Neural cell (in vitro differentiated cells): ENCODE measurements at regions not wholly inside any gene's neighbourhood (a gene's known extent, or its start where the extent isn't known, plus 50 kb on each side); places are given as distances from the start of the nearest gene placed in this dataset.

ENCODE experiments used
- CTCF ChIP-seq: fragments of 450-650 bp; IDR thresholded peaks from 2 replicates; pipeline ENCODE4 v1.5.1; 2014; ENCODE audit warnings: antibody characterized with exemption, mild to moderate bottlenecking, moderate library complexity; ENCODE audit not compliant: poor library complexity, severe bottlenecking
- EZH2 ChIP-seq: fragments of 200-600, 300-800 bp; shearing (Covaris generic), sonication (generic); IDR thresholded peaks from 2 replicates; pipeline ENCODE4 v1.6.1; 2014; ENCODE audit warnings: antibody characterized with exemption, low read length, borderline replicate concordance, mild to moderate bottlenecking; ENCODE audit not compliant: insufficient read depth, poor library complexity, severe bottlenecking
- MXI1 ChIP-seq: fragments of 450-650 bp; conservative IDR thresholded peaks from 2 replicates; pipeline ENCODE4 v1.6.1; 2014; ENCODE audit warnings: antibody characterized with exemption, mild to moderate bottlenecking; ENCODE audit not compliant: poor library complexity, severe bottlenecking
- POLR2AphosphoS5 ChIP-seq: IDR thresholded peaks from 2 replicates; pipeline ENCODE4 v1.6.1; 2012
- RAD21 ChIP-seq: fragments of 450-650 bp; conservative IDR thresholded peaks from 2 replicates; pipeline ENCODE4 v1.6.1; 2014; ENCODE audit warnings: antibody characterized with exemption, mild to moderate bottlenecking, moderate library complexity
- TAF1 ChIP-seq: IDR thresholded peaks from 2 replicates; pipeline ENCODE4 v1.6.1; 2012; ENCODE audit warnings: low read depth
- TF ChIP-seq, protein P1 (sequence below): IDR thresholded peaks from 2 replicates; pipeline ENCODE4 v1.6.1; 2012; ENCODE audit warnings: borderline replicate concordance

DNA sequence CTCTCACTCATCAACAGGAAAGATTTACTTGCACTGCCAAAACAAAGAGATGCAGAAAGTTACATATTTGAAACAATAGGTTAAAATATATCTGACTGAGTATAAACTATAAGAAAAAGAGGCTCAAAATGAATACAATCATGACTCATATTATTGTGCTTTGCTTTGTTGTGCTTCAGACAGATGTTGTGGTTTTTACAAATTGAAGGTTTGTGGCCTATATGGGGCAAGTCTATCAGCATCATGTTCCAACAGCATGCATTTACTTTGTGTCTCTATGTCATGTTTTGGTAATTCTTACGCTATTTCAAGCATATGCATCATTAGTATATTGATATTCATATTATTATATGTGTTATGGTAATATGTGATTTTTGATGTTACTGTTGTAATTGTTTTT, 330.0 kb downstream of the PRR16 start:
- TF ChIP-seq CTCF (no peak), MXI1 (no peak), POLR2AphosphoS5 (no peak), EZH2 (no peak), RAD21 (no peak), TAF1 (no peak)
- TF ChIP-seq, protein P1, sequence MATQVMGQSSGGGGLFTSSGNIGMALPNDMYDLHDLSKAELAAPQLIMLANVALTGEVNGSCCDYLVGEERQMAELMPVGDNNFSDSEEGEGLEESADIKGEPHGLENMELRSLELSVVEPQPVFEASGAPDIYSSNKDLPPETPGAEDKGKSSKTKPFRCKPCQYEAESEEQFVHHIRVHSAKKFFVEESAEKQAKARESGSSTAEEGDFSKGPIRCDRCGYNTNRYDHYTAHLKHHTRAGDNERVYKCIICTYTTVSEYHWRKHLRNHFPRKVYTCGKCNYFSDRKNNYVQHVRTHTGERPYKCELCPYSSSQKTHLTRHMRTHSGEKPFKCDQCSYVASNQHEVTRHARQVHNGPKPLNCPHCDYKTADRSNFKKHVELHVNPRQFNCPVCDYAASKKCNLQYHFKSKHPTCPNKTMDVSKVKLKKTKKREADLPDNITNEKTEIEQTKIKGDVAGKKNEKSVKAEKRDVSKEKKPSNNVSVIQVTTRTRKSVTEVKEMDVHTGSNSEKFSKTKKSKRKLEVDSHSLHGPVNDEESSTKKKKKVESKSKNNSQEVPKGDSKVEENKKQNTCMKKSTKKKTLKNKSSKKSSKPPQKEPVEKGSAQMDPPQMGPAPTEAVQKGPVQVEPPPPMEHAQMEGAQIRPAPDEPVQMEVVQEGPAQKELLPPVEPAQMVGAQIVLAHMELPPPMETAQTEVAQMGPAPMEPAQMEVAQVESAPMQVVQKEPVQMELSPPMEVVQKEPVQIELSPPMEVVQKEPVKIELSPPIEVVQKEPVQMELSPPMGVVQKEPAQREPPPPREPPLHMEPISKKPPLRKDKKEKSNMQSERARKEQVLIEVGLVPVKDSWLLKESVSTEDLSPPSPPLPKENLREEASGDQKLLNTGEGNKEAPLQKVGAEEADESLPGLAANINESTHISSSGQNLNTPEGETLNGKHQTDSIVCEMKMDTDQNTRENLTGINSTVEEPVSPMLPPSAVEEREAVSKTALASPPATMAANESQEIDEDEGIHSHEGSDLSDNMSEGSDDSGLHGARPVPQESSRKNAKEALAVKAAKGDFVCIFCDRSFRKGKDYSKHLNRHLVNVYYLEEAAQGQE, result no peak
